Sigmoid colon (tissue), 3 donors: ENCODE measurements at regions not wholly inside any gene's neighbourhood (a gene's known extent, or its start where the extent isn't known, plus 50 kb on each side); places are given as distances from the start of the nearest gene placed in this dataset.
"Not testable (repeated sequence)": the region's sequence is repeated elsewhere in the genome, so short reads cannot be mapped to it uniquely, and the experiment has no call there.

ENCODE experiments used
- POLR2A ChIP-seq, 2 donors: fragments of 450-650 bp; IDR thresholded peaks; one replicate each; pipeline ENCODE4 v1.6.1; 2016; ENCODE audit warnings: antibody characterized with exemption in 2 of 2, mild to moderate bottlenecking in 2 of 2, moderate library complexity in 2 of 2
- TF ChIP-seq, protein P1 (sequence below), 4 experiments: fragments of 450-650 bp in 3 of 4; fragments of 200-600 bp in 1 of 4; IDR thresholded peaks; one replicate each; pipeline ENCODE4 v1.5.1; 2016 to 2019; ENCODE audit warnings: antibody characterized with exemption in 4 of 4, mild to moderate bottlenecking in 3 of 4, moderate library complexity in 2 of 4

DNA sequence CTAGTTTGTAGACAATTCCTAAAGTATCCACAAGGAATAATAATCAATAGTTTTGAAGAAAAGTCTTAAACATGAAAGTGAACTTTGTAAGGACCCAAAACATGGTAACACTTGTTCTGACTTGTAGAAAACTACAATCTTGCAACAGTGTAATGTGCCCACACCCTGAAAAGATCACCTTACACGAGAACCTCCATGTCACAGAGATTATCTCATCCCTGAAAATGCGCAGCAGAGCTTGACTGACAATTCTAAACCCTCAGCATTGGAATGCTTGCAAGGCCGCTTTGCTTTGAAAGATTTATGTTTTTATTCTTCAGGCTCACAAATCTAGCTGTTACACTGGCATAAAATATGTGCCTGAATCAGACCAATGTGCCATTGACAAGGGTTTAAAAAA is 346.6 kb downstream of the KLF13 start:
- TF ChIP-seq, protein P1, sequence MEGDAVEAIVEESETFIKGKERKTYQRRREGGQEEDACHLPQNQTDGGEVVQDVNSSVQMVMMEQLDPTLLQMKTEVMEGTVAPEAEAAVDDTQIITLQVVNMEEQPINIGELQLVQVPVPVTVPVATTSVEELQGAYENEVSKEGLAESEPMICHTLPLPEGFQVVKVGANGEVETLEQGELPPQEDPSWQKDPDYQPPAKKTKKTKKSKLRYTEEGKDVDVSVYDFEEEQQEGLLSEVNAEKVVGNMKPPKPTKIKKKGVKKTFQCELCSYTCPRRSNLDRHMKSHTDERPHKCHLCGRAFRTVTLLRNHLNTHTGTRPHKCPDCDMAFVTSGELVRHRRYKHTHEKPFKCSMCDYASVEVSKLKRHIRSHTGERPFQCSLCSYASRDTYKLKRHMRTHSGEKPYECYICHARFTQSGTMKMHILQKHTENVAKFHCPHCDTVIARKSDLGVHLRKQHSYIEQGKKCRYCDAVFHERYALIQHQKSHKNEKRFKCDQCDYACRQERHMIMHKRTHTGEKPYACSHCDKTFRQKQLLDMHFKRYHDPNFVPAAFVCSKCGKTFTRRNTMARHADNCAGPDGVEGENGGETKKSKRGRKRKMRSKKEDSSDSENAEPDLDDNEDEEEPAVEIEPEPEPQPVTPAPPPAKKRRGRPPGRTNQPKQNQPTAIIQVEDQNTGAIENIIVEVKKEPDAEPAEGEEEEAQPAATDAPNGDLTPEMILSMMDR (IDR thresholded peaks at IDR 0.05), result not testable (repeated sequence)
- TF ChIP-seq POLR2A (IDR thresholded peaks at IDR 0.05), result not testable (repeated sequence)
